HG02798 (cell line): ENCODE measurements at regions not wholly inside any gene's neighbourhood (a gene's known extent, or its start where the extent isn't known, plus 50 kb on each side); places are given as distances from the start of the nearest gene placed in this dataset.

Source experiments
- ATAC-seq: cut with Tn5 transposase; IDR thresholded peaks from one replicate; pipeline ENCODE4 v1.9.1; 2021; ENCODE audit warnings: mild to moderate bottlenecking; ENCODE audit not compliant: unreplicated experiment, poor library complexity

GRCh38 chr18:42657551-42657950, 457.9 kb downstream of the RIT2 start:
- ATAC-seq, result no peak

DNA sequence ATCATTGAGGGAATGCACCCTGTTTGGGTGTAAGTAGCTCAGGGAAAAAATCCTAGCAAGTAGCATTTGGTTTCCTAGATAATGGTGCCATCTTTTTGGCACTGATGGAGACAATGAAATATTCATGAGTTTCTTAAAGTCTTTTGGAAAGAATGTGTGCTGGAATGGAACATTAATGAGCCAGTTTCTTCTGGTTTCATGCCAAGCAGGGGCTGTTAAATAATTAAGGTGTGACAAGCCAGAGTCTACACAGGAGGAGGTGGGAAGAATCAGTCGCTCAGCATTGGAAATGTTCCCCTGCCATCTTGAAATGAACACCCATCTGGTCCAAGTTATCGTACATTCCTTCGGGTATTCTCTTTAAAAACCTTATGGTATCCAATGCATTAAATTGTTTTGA, 457.3 kb downstream of the RIT2 start:
- ATAC-seq, result no peak

DNA sequence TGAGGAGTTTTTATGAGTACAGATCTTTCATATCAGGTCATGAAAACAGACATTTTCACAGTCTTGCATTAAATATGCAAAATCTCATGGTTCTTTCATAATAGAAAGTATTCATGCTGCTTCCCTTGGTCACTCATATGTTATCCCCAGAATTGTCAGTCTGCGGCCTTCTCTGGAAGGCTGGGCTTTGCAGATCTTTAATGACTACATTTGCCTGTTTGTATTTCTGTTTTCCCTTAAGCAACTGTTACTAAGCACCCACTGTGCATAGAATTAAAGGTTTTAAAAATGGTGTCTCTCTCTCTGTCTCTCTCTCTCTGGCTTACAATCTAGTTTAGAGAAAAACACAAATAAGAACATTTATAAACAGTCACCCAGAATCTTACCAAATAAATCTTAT, 456.3 kb downstream of the RIT2 start:
- ATAC-seq, result no peak

GRCh38 chr18:42670860-42671259, 444.6 kb downstream of the RIT2 start:
- no peak for ATAC-seq

GRCh38 chr18:42675810-42676209, 439.7 kb downstream of the RIT2 start:
- ATAC-seq, result no peak

- no peak for ATAC-seq
Measured at GRCh38 chr18:42683094-42683493, 432.4 kb downstream of the RIT2 start.

GRCh38 chr18:42689310-42689709, 426.2 kb downstream of the RIT2 start:
- ATAC-seq, result no peak
